ENCODE measurements at regions not wholly inside any gene's neighbourhood (a gene's known extent, or its start where the extent isn't known, plus 50 kb on each side); places are given as distances from the start of the nearest gene placed in this dataset.
"Not testable (repeated sequence)": the region's sequence is repeated elsewhere in the genome, so short reads cannot be mapped to it uniquely, and the experiment has no call there.

DNA sequence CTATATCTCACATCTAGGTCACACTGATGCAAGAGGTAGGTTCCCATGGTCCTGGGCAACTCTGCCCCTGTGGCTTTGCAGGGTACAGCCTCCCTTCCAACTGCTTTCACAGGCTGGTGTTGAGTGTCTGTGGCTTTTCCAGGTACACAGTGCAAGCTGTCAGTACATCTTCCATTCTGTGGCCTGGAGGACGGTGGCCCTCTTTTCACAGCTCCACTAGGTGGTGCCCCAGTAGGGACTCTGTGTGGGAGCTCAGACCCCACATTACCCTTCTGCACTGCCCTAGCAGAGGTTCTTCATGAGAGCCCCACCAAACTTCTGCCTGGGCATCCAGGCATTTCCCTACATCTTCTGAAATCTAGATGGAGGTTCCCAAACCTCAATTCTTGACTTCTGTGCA is 547.4 kb upstream of the RAG2 start:
- DNase-seq; H3K27me3 ChIP-seq (ENCODE audit: control insufficient read depth, insufficient read depth); H3K4me1 ChIP-seq (ENCODE audit: control insufficient read depth, insufficient read depth, low read length); intact Hi-C loops (cut with DNase I); ATAC-seq; H3K27ac ChIP-seq (ENCODE audit: low read length); H3K9me3 ChIP-seq (ENCODE audit: control insufficient read depth, low read length); H3K4me3 ChIP-seq (ENCODE audit: low read length): not testable (repeated sequence)
- 78% methylated on average over 1 of the region's 1 CpG for WGBS

DNA sequence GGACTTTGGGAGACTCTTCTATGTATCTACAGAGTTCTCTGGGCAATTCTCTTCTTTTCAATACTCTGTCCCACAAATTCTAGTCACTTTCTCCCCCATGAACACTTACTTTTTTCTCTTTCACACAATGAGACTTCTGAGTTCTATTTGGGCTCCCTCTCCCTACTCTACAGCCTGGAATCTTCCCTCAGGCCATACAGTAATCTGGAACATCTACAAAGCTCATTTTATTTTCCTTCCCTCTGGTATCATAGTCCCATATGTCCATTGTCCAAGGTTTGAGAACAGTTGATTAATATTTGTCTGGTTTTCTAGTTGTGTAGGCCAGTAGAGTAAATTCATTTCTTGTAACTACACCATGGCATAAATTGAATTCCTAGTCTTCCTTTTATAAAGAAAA is 544.6 kb upstream of the RAG2 start:
- ATAC-seq (no peak), DNase-seq (no peak)
- no peaks in the 10 kb centered on the region for H3K27me3 ChIP-seq (ENCODE audit: control insufficient read depth, insufficient read depth)
- H3K4me1 ChIP-seq (ENCODE audit: control insufficient read depth, insufficient read depth, low read length) = no peaks in the 10 kb centered on the region
- no peak overlapping the region for H3K4me3 ChIP-seq (ENCODE audit: low read length)
- H3K9me3 ChIP-seq (ENCODE audit: control insufficient read depth, low read length) = no peaks in the 10 kb centered on the region
- no peak overlapping the region for H3K27ac ChIP-seq (ENCODE audit: low read length)
- intact Hi-C loops (cut with DNase I) = no loop called here

DNA sequence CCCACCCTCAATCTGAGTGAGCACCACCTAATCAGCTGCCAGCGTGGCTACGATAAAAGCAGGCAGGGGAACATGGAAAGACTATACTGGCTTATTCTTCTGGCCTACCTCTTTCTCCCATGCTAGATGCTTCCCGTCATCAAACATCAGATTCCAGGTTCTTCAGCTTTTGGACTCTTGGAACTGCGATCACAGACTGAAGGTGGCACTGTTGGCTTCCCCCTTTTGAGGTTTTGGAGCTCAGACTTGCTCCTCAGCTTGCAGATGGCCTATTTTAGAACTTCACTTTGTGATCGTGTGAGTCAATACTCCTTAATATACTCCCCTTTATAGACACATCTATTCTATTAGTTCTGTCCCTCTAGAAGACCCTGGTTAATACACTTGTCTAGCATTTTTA is 543.7 kb upstream of the RAG2 start:
- no peak overlapping the region for H3K4me3 ChIP-seq (ENCODE audit: low read length)
- WGBS = 84% methylated on average over 5 of the region's 5 CpGs
- intact Hi-C loops (cut with DNase I) = no loop called here
- H3K9me3 ChIP-seq (ENCODE audit: control insufficient read depth, low read length) = no peaks in the 10 kb centered on the region
- H3K27ac ChIP-seq (ENCODE audit: low read length) = no peak overlapping the region
- no peaks in the 10 kb centered on the region for H3K4me1 ChIP-seq (ENCODE audit: control insufficient read depth, insufficient read depth, low read length)
- H3K27me3 ChIP-seq (ENCODE audit: control insufficient read depth, insufficient read depth) = no peaks in the 10 kb centered on the region
- no peak for DNase-seq
- ATAC-seq = no peak

DNA sequence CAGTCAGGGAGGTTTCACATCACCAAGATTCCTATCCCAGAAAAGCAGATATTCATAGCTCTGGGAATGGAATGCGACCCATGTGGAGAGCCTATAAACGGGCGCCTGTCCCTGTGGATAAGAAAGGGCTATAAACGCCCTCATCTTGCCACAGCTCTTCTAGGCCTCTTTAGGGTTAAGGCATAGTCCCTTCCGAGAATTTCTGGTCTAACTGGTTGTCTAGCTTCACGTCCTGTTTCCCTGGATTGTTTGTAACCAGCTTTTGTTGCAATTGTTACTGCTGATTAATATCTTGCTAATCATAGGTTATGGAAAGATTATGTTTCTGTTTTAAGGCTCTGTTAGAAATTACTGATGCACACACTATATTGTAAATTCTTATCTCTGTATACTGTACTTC is 537.6 kb upstream of the RAG2 start:
- H3K4me1 ChIP-seq (ENCODE audit: control insufficient read depth, insufficient read depth, low read length); DNase-seq; H3K27ac ChIP-seq (ENCODE audit: low read length); ATAC-seq; H3K27me3 ChIP-seq (ENCODE audit: control insufficient read depth, insufficient read depth); H3K9me3 ChIP-seq (ENCODE audit: control insufficient read depth, low read length); H3K4me3 ChIP-seq (ENCODE audit: low read length); intact Hi-C loops (cut with DNase I): not testable (repeated sequence)
- 78% methylated on average over 6 of the region's 6 CpGs for WGBS

DNA sequence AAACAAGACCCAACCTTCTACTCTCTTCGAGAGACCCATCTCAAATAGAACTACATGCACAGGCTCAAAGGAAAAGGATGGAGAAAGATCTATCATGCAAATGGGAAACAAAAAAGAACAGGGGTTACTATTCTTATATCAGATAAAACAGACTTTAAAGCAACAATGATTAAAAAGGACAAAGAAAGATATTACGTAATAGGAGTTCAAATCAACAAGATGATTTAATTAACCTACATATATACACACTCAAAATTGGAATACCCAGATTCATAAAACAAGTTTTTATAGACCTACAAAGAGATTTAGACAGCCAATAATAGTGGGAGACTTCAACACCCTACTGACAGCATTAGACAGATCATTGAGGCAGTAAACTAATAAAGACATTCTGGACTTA is 536.6 kb upstream of the RAG2 start:
- no peak for ATAC-seq
- no peak for DNase-seq
- no peaks in the 10 kb centered on the region for H3K4me1 ChIP-seq (ENCODE audit: control insufficient read depth, insufficient read depth, low read length)
- no peak overlapping the region for H3K27ac ChIP-seq (ENCODE audit: low read length)
- no peak overlapping the region for H3K4me3 ChIP-seq (ENCODE audit: low read length)
- H3K27me3 ChIP-seq (ENCODE audit: control insufficient read depth, insufficient read depth) = no peaks in the 10 kb centered on the region
- WGBS = 78% methylated on average over 2 of the region's 2 CpGs
- intact Hi-C loops (cut with DNase I) = no loop called here
- no peaks in the 10 kb centered on the region for H3K9me3 ChIP-seq (ENCODE audit: control insufficient read depth, low read length)

DNA sequence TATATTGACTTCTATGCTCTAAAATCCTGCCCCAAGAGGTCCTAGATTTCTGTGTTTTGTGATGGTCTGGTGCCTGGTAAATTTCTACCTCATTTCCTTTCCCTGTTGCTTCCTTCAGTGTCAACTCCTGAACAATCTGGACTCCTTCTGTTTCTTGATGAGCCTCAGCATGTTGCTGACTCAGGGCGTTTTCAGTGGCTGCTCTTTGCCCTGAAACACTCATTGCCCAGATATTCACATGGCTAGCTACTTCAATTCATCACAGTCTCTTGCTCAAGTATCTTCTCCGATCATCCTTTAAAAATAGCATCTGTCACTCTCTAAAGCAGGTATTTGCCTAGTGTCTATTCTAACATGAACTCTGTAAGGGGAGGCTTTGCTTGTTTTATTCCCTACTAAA is 526.3 kb upstream of the RAG2 start:
- no peak for DNase-seq
- Histone ChIP-seq H3K9me3 (ENCODE audit: control insufficient read depth, low read length) (no peaks in the 10 kb centered on the region), H3K27me3 (ENCODE audit: control insufficient read depth, insufficient read depth) (no peaks in the 10 kb centered on the region), H3K4me1 (ENCODE audit: control insufficient read depth, insufficient read depth, low read length) (no peaks in the 10 kb centered on the region), H3K4me3 (ENCODE audit: low read length) (no peak overlapping the region), H3K27ac (ENCODE audit: low read length) (no peak overlapping the region)
- 49% methylated on average over 2 of the region's 2 CpGs for WGBS
- intact Hi-C loops (cut with DNase I) = no loop called here
- ATAC-seq = no peak

DNA sequence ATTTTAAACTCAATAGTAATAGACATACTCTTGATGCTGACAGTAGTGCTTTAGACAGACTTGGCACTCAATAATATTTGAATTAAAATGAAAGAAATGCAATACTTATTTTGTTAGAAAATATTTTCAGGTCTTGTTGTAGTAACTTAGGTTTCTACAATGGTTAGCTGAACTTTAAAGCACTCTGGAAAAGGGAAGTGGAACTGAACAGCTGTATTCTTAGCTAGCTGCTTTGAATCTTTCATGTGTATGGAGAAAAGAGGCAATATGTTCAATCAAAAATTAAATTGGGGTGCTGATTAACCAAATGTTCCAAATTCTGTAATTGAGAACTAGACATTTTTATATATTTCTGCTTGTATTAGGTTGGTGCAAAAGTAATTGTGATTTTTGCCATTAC is 517.9 kb upstream of the RAG2 start:
- Histone ChIP-seq H3K27ac (ENCODE audit: low read length) (no peak overlapping the region), H3K27me3 (ENCODE audit: control insufficient read depth, insufficient read depth) (no peaks in the 10 kb centered on the region), H3K9me3 (ENCODE audit: control insufficient read depth, low read length) (no peaks in the 10 kb centered on the region), H3K4me1 (ENCODE audit: control insufficient read depth, insufficient read depth, low read length) (no peaks in the 10 kb centered on the region), H3K4me3 (ENCODE audit: low read length) (no peak overlapping the region)
- DNase-seq = no peak
- no peak for ATAC-seq
- intact Hi-C loops (cut with DNase I) = no loop called here

DNA sequence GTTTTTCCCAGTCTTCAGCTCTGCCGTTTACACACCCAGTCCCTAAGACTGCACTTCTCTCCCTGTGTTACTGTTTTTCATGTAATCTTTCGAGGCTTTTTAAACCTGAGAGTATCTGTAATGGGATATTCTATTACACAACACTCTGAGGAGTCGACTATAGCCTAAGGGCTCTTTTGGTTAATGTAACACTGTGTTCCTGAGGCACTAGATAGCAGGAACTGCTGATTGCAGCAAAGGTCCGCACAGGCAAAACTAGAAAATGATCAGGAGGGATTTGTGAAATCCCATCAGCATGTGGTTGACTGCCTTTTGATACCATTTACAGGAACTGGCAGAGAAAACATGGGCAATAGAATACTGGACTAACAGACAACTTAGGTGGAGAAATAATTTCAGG is 512.3 kb upstream of the RAG2 start:
- Histone ChIP-seq H3K4me1 (ENCODE audit: control insufficient read depth, insufficient read depth, low read length) (no peaks in the 10 kb centered on the region), H3K27ac (ENCODE audit: low read length) (no peak overlapping the region), H3K9me3 (ENCODE audit: control insufficient read depth, low read length) (no peaks in the 10 kb centered on the region), H3K4me3 (ENCODE audit: low read length) (no peak overlapping the region), H3K27me3 (ENCODE audit: control insufficient read depth, insufficient read depth) (no peaks in the 10 kb centered on the region)
- ATAC-seq (no peak), DNase-seq (no peak)
- 63% methylated on average over 4 of the region's 4 CpGs for WGBS
- intact Hi-C loops (cut with DNase I) = no loop called here

DNA sequence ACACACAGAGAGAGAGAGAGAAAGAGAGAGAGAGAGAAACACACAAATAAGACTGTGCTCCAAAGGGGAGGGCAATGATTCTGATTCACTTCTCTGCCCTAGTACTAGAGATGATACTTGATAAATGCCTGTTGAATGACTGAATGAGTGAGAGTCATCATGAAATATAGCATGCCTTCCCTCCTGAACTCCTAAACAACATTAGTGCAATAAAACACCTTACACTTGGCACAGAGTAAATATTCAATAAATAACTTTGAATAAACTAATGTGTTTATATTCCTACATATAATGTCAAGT is 511.2 kb upstream of the RAG2 start:
- Histone ChIP-seq H3K9me3 (ENCODE audit: control insufficient read depth, low read length) (no peaks in the 10 kb centered on the region), H3K27ac (ENCODE audit: low read length) (no peak overlapping the region), H3K4me1 (ENCODE audit: control insufficient read depth, insufficient read depth, low read length) (no peaks in the 10 kb centered on the region), H3K4me3 (ENCODE audit: low read length) (no peak overlapping the region), H3K27me3 (ENCODE audit: control insufficient read depth, insufficient read depth) (no peaks in the 10 kb centered on the region)
- ATAC-seq = no peak
- no peak for DNase-seq
- intact Hi-C loops (cut with DNase I) = no loop called here

DNA sequence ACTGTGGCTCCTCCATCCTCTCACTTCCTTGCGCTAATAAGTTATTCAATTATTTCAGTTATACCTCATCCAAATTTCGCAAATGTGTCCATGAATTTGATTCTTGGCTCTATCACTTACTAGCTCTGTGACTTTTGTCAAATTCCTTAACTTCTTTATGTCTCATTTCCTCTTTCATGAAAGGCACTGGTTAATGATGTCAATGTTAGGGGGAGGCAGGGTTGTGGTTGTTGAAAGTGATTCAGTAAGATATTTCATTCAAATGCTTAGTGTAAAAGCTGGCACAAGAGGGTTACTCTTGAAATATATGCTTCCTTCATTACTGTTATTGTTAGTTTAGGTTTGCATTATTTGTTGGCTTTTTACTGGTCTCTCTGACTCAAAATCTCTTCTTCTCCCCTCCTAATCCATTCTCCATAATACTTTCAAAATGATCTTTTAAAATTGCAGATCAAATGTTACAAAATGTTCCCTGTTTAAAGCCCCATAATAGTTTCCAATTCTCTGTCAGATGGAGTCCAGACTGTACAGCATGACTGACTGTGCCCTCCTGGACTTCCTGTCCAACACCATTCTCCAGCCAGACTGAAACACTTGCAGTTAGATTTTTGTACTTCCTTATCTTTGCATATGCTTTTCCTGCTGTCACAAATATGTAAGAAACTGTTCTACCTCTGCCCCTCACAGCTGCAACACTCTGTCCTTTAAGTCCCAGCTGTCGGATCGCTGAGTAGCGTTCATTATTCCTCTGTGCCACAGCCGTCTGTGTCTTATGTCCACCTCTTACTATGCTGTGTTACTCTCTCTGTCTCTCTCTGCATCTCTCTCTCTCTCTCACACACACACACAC is 510.6 kb upstream of the RAG2 start:
- 33% methylated on average over 6 of the region's 6 CpGs for WGBS
- intact Hi-C loops (cut with DNase I) = no loop called here
- no peaks in the 10 kb centered on the region for H3K9me3 ChIP-seq (ENCODE audit: control insufficient read depth, low read length)
- H3K4me1 ChIP-seq (ENCODE audit: control insufficient read depth, insufficient read depth, low read length) = no peaks in the 10 kb centered on the region
- no peak overlapping the region for H3K27ac ChIP-seq (ENCODE audit: low read length)
- H3K4me3 ChIP-seq (ENCODE audit: low read length) = no peak overlapping the region
- no peak for DNase-seq
- no peaks in the 10 kb centered on the region for H3K27me3 ChIP-seq (ENCODE audit: control insufficient read depth, insufficient read depth)
- peak in 1 of 2 donors; percentile 62 for ATAC-seq

DNA sequence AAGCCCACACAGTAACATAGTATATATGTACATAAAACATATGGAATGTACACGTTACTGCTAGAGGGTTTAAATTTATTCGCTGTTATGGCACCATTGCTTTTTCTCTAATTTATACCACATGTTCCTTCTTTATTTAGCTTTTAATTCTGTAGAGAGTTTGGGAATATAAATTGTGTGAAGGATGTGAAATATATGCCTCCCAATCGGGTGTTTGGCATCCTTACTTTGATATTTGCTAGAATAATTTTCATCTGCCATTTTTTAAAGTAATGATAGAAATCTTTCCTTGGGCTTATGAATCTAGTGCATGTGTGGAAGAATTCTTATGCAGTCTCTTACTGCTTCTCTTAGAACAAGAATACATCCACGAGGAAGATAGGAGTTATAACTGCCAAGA is 509.8 kb upstream of the RAG2 start:
- no peaks in the 10 kb centered on the region for H3K9me3 ChIP-seq (ENCODE audit: control insufficient read depth, low read length)
- no peaks in the 10 kb centered on the region for H3K27me3 ChIP-seq (ENCODE audit: control insufficient read depth, insufficient read depth)
- ATAC-seq = no peak
- 54% methylated on average over 4 of the region's 4 CpGs for WGBS
- intact Hi-C loops (cut with DNase I) = no loop called here
- H3K4me3 ChIP-seq (ENCODE audit: low read length) = no peak overlapping the region
- H3K4me1 ChIP-seq (ENCODE audit: control insufficient read depth, insufficient read depth, low read length) = no peaks in the 10 kb centered on the region
- no peak overlapping the region for H3K27ac ChIP-seq (ENCODE audit: low read length)
- no peak for DNase-seq

DNA sequence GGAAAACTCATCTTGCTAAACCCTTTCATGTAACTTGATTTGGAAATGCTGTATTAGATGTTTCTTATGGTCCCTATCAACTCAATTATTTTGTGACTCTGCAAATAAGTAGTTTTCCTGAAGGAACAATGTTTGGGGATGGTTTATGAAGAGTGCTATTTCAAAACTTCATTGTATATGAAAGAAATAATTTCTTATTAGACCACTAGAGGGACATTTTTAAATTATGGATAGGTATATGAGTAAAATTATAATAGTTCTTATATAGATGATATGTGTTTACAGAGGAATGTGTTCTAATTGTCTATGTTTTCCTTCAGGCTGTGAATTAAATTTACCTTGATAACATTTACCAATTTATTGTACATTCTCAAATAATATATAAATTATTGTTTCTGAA is 509.4 kb upstream of the RAG2 start:
- ATAC-seq = no peak

More for the DNA sequence above, 509.4 kb upstream of the RAG2 start:
- Histone ChIP-seq H3K27ac (ENCODE audit: low read length) (no peak overlapping the region), H3K4me3 (ENCODE audit: low read length) (no peak overlapping the region), H3K27me3 (ENCODE audit: control insufficient read depth, insufficient read depth) (no peaks in the 10 kb centered on the region), H3K4me1 (ENCODE audit: control insufficient read depth, insufficient read depth, low read length) (no peaks in the 10 kb centered on the region), H3K9me3 (ENCODE audit: control insufficient read depth, low read length) (no peaks in the 10 kb centered on the region)
- intact Hi-C loops (cut with DNase I) = no loop called here
- DNase-seq = no peak
